ENCODE measurements at regions not wholly inside any gene's neighbourhood (a gene's known extent, or its start where the extent isn't known, plus 50 kb on each side); places are given as distances from the start of the nearest gene placed in this dataset.
"Not testable (repeated sequence)": the region's sequence is repeated elsewhere in the genome, so short reads cannot be mapped to it uniquely, and the experiment has no call there.

DNA sequence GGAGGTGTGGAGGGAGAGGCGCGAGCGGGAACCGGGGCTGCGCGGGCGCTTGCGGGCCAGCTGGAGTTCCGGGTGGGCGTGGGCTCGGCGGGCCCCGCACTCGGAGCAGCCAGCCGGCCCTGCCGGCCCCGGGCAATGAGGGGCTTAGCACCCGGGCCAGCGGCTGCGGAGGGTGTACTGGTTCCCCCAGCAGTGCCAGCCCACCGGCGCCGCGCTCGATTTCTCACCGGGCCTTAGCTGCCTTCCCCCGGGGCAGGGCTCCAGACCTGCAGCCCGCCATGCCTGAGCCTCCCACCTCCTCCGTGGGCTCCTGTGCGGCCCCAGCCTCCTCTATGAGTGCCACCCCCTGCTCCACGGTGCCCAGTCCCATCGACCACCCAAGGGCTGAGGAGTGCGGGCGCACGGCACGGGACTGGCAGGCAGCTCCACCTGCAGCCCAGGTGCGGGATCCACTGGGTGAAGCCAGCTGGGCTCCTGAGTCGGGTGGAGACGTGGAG, 141.4 kb downstream of the SPRY1 start:
- not testable (repeated sequence) for DNase-seq

DNA sequence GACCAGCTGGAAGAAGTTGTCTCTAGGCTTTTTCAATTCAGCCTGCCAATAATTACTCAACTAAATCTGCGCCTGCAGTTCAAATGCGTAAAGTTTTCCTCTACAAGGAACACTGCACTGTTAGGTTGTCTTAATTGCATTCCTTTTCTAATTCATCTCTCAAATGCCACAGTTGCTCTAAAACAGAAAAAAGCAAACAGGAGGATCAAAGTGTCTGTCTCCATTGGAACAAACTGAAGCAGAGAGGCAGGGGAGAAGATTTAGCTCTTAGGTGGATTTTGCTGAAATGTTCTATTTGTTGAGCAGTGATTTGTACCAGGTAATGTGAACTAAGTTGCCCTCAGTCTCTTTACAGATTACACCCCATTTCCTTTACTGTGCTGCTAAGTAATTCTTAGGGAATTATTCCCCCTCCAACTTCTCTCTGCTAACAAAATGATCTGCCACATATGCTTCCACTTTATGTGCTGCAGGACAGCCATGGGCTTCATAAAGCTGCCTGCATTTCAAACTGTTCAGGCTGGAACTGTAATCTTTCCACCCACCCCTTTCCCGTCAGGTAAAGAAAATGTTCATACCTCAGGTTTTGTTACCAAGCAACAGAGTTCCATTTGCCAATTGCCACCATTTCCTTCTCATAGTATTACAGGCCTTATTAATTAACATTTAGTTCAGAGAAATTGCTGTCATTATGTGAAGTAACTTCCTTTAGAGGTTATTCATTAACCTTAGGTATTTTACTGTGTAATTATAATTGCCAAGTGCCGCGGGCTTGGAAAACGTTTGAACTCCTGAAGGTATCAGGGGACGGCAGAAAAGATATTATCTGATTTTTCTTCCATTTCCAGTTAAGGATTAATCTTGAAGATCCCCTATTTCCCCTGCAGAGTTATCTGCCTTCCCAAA, 149.3 kb downstream of the SPRY1 start:
- DNase-seq: peak; percentile 58

DNA sequence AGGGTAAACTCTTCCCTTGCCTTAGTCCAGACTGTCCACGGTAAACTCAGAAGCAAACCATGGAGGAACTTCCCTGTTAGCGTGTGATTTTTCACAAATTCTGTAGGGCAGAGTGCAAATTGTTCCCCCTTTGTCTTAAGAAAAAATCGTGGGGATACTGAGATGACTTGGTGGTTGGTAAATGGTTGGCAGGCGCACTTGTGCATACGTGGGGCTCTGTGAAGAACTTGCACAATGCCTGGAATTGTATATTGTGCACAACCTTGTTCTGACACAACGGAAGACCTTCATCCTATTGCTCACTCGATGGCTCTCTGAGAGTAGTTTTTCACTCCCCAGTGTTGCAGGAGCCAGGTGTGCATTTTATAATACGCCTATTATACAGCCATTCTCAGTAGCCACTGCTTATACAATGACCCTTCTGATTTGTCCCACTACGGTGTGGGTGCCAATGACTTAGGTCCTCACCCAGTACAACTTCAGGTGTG, 150.0 kb downstream of the SPRY1 start:
- DNase-seq: no peak

DNA sequence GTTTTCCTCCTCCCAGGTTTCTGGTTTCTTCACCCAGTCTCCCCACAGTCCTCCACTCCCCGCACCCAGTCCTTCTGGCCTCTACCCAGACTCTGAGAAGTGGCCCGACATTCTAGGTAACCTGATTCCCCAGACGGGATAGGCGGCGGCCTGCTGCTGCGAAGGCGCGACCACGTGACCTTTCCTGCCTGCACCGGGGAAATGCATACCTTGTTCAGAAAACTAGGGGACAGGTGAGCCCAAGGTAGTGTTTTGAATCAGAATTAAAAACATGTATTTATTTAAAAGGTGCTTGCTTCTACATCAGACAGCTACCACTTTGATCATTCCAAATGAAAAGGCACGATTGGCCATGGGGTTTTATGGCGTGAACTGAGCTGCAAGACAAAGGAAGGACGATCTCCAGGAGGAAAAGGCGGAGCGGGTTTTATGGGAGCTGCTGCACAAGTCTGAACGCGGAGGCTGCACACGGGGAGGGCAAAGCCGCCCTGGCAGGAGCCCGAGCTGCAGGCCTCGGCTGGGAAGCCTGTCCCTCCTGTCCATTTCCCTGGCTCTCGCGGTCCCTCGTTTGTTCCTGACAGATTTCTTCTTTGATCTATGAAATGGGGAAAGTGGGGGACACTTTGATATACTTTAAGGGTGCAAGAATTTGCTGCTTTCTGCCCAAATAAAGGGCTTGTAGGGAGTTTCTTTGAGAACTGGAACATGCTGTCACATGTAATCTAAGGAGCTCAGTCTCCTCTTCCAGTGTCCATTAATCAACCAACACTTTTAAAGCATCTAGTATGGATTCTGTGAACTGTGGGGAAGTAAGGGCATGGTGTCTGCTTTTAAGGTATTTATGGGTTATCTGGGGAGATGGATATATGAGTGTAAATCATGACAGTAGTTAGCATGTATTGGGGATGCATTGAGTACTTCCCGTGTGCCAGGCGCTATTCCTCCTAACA, 150.9 kb downstream of the SPRY1 start:
- no peak for DNase-seq

DNA sequence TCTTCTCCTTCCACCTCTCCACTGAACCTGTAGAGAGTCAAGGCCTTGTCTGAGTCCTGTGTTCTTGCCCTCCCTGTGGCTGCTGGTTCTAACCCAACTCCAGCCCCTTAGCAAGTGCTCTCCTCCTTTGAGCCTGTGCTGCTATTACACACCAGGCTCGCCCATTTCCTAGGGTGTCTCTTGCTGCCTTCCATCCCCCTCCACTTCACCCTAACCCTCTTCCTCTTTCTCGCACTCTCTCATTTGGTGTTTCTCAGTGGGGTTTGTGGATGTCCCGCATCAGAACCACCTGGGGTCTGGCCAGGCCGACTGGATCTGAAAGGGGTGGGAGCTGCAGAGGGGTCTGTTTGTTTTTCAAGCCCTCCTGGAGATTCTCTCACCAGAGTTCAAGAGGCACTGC, 156.7 kb downstream of the SPRY1 start:
- no peak for DNase-seq

DNA sequence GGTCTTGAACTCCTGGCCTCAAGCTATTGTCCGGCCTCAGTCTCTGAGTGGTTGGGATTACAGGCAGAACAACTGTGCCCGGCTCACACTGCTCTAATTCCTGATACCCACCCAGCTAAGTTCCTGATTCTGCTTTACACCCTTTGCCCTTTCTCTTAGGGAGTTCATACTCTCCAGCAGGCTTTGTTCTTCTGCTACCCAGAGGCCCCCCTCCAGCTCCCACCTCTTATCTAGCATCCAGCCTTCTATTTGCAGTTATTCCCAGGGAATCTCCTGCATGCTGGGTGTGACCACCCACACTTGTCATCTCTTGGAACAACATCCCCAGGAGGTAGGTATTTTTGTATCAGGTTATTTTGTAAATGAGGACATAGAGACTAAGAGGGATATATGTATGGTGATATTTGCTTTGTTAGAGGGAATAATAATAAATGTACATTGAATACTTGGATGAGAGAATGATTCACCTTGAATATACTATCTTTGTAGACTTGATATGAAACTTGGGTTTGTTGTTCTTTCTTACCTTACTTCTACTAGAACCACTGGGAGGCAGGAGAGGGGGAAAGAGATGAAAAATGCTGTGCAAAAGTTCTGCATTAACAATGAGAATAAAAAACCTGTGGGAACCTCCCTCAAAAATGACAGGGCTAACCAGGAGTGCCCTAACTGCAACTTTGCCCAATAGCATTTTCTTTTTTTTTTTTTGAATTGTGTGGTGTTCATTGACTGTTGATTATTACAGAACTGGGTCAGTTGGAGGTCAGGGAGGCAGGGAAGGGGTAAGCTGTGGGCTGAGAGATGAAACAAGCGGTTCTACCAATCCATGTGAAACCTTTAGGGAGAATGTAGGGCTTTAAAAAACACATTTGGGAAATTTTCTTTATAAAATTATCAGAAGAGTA, 157.4 kb downstream of the SPRY1 start:
- DNase-seq: no peak

DNA sequence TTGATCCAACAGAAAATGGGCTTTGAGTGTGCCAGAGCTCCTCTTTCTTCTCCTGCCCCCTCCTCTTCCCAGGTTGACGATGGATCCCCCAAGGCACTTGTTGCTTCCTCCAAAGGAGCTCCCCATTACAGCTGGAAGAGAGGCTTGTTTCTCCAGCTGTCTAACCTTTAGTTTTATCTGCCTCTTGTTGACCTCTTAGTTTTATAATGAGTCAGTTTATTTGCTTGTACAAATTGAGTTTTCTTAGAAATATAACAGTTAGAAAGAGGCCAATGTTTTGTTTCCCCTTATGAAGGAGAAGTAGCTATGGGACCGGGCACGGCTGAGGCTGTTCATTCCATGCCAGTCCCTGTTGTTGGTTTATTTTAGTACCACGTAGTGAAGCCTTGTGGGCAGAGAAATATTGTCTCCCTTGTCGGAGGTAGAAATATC, 158.2 kb downstream of the SPRY1 start:
- peak; percentile 67 for DNase-seq

DNA sequence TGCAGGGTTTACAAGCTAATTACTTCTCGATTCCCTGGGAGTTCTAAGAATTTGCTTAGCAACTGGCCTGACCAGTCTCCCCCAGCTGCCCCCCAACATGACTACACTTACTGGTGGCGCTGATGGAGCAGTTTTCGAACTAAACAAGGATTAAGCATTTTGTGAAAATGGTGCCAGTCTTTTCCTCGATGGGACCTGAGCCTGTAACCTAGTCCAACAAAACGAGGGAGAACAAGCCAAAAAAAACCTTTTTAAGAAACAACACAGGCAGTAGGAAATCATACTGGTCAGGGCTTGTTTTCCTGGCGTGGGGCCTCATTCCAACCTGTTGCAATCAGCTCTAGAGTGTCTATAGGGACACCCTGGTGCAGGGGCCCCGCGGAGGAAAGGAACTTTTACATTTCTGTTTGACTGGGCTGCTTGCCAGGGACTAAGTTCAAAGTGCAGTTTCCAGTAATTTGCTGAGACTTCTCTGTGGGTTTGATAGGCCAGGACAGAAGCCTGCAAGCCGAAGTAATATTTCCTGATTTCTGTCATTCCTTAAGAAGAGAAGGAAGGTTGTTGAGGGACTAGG, 158.7 kb downstream of the SPRY1 start:
- peak; percentile 86 for DNase-seq

DNA sequence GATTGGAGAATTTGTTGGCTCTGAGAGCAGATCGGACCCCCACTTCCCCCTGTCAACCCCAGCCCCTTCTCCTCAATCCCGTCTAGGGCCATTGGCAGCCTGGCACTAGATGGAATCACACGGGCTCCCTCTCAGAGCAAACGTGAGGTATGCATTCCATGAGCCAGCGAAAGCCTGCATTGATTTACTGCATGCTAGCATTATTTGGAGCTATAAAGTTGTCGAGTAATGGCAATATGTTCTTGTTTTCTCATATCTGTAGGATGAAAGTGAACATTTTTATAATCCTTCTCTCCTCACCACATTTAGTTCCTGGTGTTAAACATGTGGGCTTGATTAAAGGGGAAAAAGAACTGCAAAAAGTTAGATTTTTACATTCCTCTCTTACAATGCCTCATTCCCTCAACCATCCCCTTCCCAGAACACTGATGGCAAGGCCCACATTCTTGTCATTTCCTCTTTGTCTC, 159.2 kb downstream of the SPRY1 start:
- DNase-seq: no peak

DNA sequence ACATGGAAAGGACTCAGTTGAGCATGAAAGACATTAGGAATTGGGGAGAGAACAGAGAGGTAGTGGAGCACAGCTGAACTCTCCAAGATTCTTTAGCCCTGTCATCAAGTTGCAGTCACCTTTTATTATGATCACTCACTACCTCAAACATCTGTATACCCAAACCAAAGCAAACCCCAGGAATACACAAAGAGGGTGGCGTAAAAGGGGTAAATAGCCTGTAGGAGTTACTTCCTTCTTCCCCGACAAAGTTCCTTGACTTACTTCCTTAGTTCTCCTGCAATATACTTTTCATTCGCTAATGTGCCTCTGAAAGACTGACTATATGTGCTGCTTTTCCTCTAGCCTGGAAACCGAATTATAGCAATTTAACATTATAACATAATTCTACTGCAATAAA, 159.9 kb downstream of the SPRY1 start:
- DNase-seq: no peak

DNA sequence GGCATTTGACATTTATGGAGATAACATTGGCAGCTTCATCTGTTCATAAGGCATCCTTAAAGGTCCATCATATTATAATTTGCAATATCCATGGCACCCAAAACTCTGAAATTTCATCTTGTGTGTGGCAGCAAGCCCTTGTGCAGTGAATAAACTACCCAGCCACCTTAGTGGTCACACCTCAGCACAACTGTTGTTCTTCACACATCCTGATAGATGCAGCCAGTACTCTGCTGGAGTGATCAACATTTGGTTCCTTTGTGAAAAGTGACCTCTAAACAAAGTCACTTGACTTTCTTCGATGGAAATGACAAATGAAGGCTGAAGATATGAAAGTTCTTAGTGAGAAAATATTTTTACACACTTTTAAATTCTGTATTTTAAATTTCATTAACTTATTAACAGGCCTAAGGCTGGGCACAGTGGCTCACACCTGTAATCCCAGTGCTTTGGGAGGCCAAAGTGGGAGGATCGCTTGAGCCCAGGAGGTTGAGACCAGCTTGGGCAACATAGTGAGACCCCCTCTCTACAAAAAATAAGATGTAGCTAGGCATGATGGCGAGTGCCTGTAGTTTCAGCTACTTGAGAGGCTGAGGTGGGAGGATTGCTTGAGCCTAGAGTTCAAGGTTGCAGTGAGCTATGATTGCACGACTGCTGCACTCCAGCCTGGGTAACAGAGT, 161.4 kb downstream of the SPRY1 start:
- DNase-seq: no peak

DNA sequence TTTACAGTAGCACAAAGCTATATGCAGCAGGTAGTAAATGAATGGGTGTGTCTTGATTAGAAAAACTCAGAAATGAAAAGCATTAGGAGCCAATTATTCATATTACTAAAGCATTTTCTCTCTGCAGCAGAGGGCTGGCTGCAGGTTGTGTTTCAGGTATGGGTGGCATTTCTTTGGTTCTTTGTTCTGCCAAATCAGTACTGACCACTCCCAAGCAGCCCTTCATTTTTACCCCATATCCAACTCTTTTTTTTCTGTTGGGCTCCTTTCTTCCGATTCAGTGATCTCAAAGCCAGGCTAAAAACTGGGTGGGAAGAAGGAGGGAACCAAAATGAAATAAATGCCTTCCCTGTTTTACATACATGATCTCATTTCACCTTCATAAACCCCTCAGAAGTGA, 162.3 kb downstream of the SPRY1 start:
- no peak for DNase-seq

DNA sequence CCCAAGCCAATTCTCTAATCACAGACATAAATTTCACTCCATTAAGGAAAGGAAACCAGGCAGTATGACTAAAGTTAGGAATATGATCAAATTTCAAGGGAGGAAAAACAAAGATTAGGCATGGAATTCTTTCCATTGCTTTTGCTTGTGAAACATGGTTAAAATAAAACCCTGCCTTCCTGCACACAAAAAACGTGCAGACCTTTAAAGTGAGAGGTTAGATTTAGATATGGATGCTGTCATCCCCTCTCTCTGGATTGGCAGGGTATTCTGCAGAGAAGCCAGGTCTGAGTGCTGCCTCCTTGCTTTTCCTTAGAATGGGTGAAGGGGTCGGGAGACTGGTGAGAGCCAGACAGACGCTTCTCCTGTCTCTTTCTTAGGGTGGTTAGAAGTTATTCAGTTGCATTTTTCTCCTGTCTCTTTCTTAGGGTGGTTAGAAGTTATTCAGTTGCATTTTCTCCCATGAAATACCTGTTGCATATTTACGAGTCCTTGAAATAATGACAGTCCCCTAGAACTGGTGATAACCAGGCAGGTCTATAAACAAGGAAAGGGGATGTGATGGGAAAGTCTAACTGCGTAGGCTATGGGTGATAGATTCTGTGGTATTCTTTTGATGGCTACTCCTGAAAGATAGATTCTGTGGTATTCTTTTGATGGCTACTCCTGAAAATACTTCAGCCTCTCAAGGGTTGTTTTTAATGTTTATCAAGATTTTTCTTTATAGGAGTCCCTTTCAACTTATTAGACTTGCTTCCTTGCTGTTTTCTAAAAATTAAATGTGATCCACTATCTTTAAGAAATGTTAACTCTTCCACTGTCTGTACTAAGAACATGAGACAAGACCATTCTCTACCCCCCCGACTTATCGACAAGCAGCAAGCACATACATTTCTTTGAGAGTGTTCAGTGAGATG, 163.6 kb downstream of the SPRY1 start:
- DNase-seq: no peak

DNA sequence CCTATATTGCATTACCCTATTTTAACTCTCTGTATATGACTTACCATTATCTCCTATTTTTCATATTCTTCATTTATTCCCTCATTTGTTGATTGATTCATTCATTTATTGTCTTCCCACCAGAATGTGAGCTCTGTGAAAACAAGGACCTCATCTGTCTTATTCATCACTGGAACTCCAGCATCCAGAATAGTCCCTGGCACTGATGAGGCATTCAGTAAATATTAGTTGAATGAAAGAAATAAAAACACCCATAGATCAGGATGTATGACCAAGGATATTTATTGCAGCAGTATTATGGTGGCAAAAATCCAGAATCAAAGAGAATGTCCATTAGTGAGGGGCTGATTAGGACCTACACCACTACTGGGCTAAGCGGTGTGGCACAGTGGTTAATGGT, 164.9 kb downstream of the SPRY1 start:
- no peak for DNase-seq

DNA sequence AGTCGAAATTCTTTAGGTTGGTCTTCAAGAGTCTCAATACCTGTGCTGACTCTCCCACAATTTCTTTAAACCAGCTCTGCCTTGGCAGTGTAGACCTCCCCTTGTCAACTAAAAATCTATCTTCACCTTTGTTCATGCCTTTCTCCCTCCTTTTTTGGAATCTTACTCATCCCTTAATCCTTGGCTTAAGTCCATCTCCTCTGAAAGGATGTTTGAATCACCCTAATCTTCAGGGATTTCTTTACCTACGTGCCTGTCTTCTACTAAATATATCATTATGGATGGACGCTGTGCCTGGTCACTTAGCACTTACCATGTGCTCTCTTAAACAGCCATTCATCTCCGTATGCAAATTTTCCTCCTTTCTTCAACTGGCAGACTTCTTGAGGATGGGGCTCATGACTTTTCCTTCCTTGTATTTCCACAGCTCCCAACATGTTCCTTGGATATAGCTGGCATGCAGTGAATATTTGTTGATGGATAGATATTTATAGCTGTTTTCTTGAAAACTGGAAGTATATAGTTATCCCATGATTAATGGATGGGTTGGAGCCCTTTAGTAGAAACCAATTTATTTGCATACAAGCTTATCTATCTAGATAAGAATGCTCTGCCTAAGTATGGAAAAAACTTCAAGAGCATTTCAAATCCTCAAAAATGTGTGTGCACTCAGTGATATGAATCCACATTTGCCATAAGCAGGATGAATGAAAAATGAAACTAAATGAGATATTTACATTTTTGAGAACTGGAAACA, 166.6 kb downstream of the SPRY1 start:
- no peak for DNase-seq

DNA sequence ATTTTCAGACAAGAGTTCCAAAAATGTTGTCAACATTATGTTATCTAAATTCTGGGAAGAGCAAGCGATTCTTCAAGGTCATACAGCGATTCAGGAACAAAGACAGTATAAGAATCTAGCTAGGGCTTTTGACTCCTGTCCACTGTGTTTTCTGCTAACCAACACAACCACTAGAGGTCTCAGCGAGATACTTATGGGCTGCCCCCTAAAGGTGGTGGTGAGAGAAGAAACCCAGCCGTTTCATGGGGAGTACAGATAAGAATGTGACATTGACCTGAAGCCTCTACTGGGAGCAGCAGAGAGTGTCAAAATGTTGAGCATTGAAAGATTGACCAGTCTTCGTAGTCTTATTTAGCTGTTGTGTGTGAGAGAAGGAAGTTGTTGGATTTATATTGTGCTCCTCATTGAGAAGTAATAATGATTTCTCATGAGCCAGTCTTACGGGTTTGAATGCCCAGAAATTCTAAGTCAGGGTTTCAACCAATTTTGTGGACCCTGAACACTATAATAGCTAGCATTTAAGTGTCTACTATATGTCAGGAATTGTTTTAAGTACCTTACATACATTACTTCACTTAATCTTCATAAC, 168.3 kb downstream of the SPRY1 start:
- no peak for DNase-seq

DNA sequence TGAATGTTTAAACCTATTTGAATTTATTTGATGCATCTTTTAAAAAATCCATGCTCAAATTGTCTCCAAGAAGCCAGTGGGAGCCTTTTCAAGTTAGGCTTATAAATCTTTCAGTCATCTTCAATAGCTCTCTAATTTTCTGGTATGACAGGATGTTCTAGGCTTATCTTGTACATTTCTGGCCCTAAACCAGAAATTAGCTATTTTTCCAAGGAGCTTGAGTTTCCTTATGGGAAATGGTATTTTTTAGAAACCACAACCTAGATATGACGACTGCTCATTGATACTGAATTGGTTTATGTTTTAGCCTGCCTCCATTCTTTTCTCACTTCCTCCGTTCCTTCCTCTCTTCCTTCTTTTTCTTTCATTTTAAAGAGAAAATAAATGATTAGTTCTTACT, 172.3 kb downstream of the SPRY1 start:
- no peak for DNase-seq

DNA sequence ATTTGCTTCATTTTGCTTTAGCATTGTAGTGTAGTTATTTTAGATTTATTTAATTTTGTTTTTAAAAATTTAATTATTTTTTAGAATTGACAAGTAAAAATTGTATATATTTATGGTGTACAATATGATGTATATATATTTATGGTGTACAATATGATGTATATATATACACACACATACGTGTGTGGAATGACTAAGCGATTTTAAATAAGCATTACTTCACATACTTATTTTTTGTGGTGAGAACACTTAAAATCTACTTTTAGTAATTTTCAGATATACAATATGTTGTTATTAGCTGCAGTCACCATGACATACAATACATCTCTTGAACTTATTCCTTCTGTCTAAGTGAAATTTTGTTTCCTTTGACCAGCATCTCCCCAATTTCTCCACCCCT, 172.9 kb downstream of the SPRY1 start:
- no peak for DNase-seq
